Activated T-helper 17 cell treated with anti-CD3 and anti-CD28 coated beads, Interleukin-2, amount 50 U/mL, for 72 hours (primary cell): ENCODE measurements at regions not wholly inside any gene's neighbourhood (a gene's known extent, or its start where the extent isn't known, plus 50 kb on each side); places are given as distances from the start of the nearest gene placed in this dataset.
"Not testable (repeated sequence)": the region's sequence is repeated elsewhere in the genome, so short reads cannot be mapped to it uniquely, and the experiment has no call there.

Source experiments
- ATAC-seq: fragments of 150-1000 bp; cut with Tn5 transposase; replicated peaks from 2 replicates; pipeline ENCODE4 v1.10.0; 2021; ENCODE audit warnings: mild to moderate bottlenecking, moderate library complexity
- H3K27ac Mint-ChIP-seq: one replicate; pipeline ENCODE4 v1.8.0; 2022; ENCODE audit warnings: mixed read lengths
- H3K27me3 Mint-ChIP-seq: one replicate; pipeline ENCODE4 v1.8.0; 2022; ENCODE audit warnings: mixed read lengths
- H3K36me3 Mint-ChIP-seq: one replicate; pipeline ENCODE4 v1.8.0; 2022; ENCODE audit warnings: low read depth, mild to moderate bottlenecking, mixed read lengths
- H3K4me1 Mint-ChIP-seq: one replicate; pipeline ENCODE4 v1.8.0; 2022; ENCODE audit warnings: mixed read lengths
- H3K4me3 Mint-ChIP-seq: one replicate; pipeline ENCODE4 v1.8.0; 2022; ENCODE audit warnings: mild to moderate bottlenecking, mixed read lengths
- H3K9me3 Mint-ChIP-seq: one replicate; pipeline ENCODE4 v1.8.0; 2022; ENCODE audit warnings: mixed read lengths

DNA sequence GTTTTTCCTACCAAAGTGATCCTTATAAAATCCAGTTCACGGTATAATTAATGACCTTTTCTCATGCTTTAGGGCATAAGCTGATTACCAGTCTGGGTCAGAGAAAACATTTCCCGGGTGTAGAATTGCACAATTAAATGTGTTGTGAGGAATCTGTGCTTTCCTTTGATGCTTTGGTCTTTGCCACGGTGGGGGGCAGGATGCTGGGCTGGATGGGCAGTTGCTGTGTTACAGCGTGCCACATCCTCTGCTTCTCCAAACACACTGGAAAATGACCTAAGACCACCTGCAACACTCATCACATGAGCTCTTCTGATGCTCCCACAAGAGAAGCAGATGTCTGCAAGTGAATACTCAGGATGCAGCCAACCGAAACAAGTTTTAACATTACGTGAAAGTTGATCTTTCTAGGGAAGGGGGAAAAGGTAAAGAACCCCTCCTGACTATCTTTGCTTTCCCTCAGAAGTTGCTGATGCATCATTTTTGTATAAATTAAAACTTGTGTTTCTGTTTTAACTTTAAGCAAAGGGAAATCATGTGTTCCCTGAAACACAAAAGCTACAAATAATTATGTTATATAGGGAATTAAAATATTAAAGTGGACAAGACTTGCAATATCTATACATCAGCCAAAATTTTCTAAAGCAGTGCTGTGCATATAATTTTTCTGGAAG is 515.3 kb upstream of the NR5A2 start:
- no peak overlapping the region for H3K27ac Mint-ChIP-seq
- H3K36me3 Mint-ChIP-seq, result no peaks in the 10 kb centered on the region
- no peak for ATAC-seq
- H3K4me1 Mint-ChIP-seq, result no peaks in the 10 kb centered on the region
- H3K4me3 Mint-ChIP-seq, result no peak overlapping the region
- H3K27me3 Mint-ChIP-seq, result no peaks in the 10 kb centered on the region
- no peaks in the 10 kb centered on the region for H3K9me3 Mint-ChIP-seq

GRCh38 chr1:199515261-199515660 is 512.2 kb upstream of the NR5A2 start:
- Mint-ChIP-seq H3K9me3 (no peaks in the 10 kb centered on the region), H3K36me3 (no peaks in the 10 kb centered on the region), H3K27me3 (no peaks in the 10 kb centered on the region), H3K4me3 (no peak overlapping the region), H3K27ac (no peak overlapping the region), H3K4me1 (no peaks in the 10 kb centered on the region)
- no peak for ATAC-seq

GRCh38 chr1:199522338-199522737 is 505.2 kb upstream of the NR5A2 start:
- Mint-ChIP-seq H3K27me3 (peaks cover 3% of the 10 kb centered on the region), H3K4me1 (no peaks in the 10 kb centered on the region), H3K9me3 (no peaks in the 10 kb centered on the region), H3K4me3 (no peak overlapping the region), H3K36me3 (no peaks in the 10 kb centered on the region), H3K27ac (no peak overlapping the region)
- ATAC-seq, result no peak

DNA sequence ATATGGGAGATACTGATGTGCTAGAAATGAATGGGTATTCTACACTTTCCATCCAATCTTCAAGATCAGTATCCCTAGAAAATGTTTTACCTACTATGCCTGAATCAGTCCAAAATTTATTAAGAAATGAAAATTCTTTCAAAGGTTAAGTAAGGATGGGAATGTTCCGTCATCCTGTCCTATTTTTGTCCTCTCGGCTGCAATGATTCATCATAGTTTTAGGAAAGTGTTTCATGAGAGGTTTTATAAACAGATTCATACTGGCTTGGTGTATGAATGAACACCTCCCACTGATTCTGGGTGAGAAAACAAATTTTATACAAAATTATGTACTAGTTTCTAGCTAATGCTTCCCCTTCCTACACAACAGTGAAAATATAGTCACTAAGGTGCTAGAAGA is 504.6 kb upstream of the NR5A2 start:
- no peaks in the 10 kb centered on the region for H3K4me1 Mint-ChIP-seq
- H3K36me3 Mint-ChIP-seq, result no peaks in the 10 kb centered on the region
- H3K9me3 Mint-ChIP-seq, result no peaks in the 10 kb centered on the region
- no peak for ATAC-seq
- peaks cover 3% of the 10 kb centered on the region for H3K27me3 Mint-ChIP-seq
- H3K4me3 Mint-ChIP-seq, result no peak overlapping the region
- H3K27ac Mint-ChIP-seq, result no peak overlapping the region

- H3K4me1 Mint-ChIP-seq, result no peaks in the 10 kb centered on the region
- H3K27me3 Mint-ChIP-seq, result peaks cover 3% of the 10 kb centered on the region
- H3K36me3 Mint-ChIP-seq, result no peaks in the 10 kb centered on the region
- H3K4me3 Mint-ChIP-seq, result no peak overlapping the region
- no peak overlapping the region for H3K27ac Mint-ChIP-seq
- H3K9me3 Mint-ChIP-seq, result no peaks in the 10 kb centered on the region
- ATAC-seq, result no peak
Observed at GRCh38 chr1:199529324-199529723, 498.2 kb upstream of the NR5A2 start.

- H3K27ac Mint-ChIP-seq, H3K9me3 Mint-ChIP-seq, ATAC-seq, H3K4me1 Mint-ChIP-seq, H3K4me3 Mint-ChIP-seq, H3K36me3 Mint-ChIP-seq: not testable (repeated sequence)
- H3K27me3 Mint-ChIP-seq, result peaks cover 12% of the 10 kb centered on the region
Observed at GRCh38 chr1:199533361-199533760, 494.1 kb upstream of the NR5A2 start.

DNA sequence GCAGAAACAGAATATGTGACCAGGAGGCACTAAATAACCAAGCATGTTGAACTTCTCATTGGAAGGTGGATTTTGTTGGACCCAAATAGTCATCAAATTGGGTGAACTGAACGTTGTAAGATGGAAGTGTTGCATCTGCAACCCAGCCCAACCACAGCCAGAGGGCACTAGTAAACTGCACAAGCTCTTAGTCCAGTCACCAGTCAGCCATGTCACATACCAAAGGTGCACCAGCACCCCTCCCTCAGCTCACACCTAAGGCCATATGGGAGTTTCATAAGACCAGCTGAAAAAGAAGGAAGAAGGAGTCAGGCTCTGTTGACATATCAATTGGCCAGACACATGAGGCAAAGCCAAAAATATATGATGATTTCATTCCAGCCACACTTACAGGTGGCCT is 481.7 kb upstream of the NR5A2 start:
- no peaks in the 10 kb centered on the region for H3K36me3 Mint-ChIP-seq
- no peaks in the 10 kb centered on the region for H3K4me1 Mint-ChIP-seq
- no peak for ATAC-seq
- no peaks in the 10 kb centered on the region for H3K27me3 Mint-ChIP-seq
- no peak overlapping the region for H3K27ac Mint-ChIP-seq
- H3K9me3 Mint-ChIP-seq, result peaks cover 4% of the 10 kb centered on the region
- no peak overlapping the region for H3K4me3 Mint-ChIP-seq

GRCh38 chr1:199546323-199546722 is 481.2 kb upstream of the NR5A2 start:
- H3K27ac Mint-ChIP-seq, result no peak overlapping the region
- H3K9me3 Mint-ChIP-seq, result peaks cover 4% of the 10 kb centered on the region
- H3K36me3 Mint-ChIP-seq, result no peaks in the 10 kb centered on the region
- no peaks in the 10 kb centered on the region for H3K4me1 Mint-ChIP-seq
- H3K4me3 Mint-ChIP-seq, result no peak overlapping the region
- peak; percentile 70 for ATAC-seq
- no peaks in the 10 kb centered on the region for H3K27me3 Mint-ChIP-seq

- Mint-ChIP-seq H3K36me3 (no peaks in the 10 kb centered on the region), H3K4me1 (no peaks in the 10 kb centered on the region), H3K9me3 (peaks cover 3% of the 10 kb centered on the region), H3K27me3 (peaks cover 15% of the 10 kb centered on the region), H3K27ac (no peak overlapping the region), H3K4me3 (no peak overlapping the region)
- no peak for ATAC-seq
Observed at GRCh38 chr1:199549421-199549820, 478.1 kb upstream of the NR5A2 start.

GRCh38 chr1:199550199-199551065 is 477.1 kb upstream of the NR5A2 start:
- Mint-ChIP-seq H3K36me3 (no peaks in the 10 kb centered on the region), H3K9me3 (peaks cover 3% of the 10 kb centered on the region), H3K27me3 (peaks cover 15% of the 10 kb centered on the region), H3K27ac (no peak overlapping the region), H3K4me3 (no peak overlapping the region), H3K4me1 (no peaks in the 10 kb centered on the region)
- ATAC-seq, result no peak

GRCh38 chr1:199551967-199552565 is 475.4 kb upstream of the NR5A2 start:
- no peak for ATAC-seq
- Mint-ChIP-seq H3K27ac (no peak overlapping the region), H3K4me3 (no peak overlapping the region), H3K36me3 (no peaks in the 10 kb centered on the region), H3K27me3 (peaks cover 15% of the 10 kb centered on the region), H3K9me3 (peaks cover 3% of the 10 kb centered on the region), H3K4me1 (no peaks in the 10 kb centered on the region)

DNA sequence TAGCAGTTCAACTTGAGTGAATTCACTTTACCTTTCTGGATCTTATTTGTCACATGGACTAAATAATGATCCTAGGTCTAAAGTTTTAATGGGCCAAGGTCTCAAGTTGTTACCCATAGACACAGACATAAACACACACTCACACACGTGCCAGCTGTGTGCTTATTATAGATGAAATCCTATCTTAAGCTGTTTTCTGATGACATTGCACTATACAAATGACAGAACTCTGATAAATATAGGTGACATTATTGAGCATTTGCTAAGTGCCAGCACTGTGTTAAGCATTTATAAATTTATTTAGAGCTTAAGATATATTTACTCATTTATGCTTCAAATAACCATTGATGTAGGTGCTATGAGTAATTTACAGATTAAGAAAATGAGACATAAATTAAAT is 474.4 kb upstream of the NR5A2 start:
- H3K27me3 Mint-ChIP-seq, result peaks cover 15% of the 10 kb centered on the region
- no peaks in the 10 kb centered on the region for H3K36me3 Mint-ChIP-seq
- peaks cover 3% of the 10 kb centered on the region for H3K9me3 Mint-ChIP-seq
- no peaks in the 10 kb centered on the region for H3K4me1 Mint-ChIP-seq
- H3K27ac Mint-ChIP-seq, result no peak overlapping the region
- ATAC-seq, result no peak
- no peak overlapping the region for H3K4me3 Mint-ChIP-seq

- H3K27ac Mint-ChIP-seq, result no peak overlapping the region
- no peaks in the 10 kb centered on the region for H3K36me3 Mint-ChIP-seq
- H3K27me3 Mint-ChIP-seq, result peaks cover 4% of the 10 kb centered on the region
Observed at GRCh38 chr1:199561334-199561733, 466.2 kb upstream of the NR5A2 start.

GRCh38 chr1:199573047-199573446 is 454.5 kb upstream of the NR5A2 start:
- no peak overlapping the region for H3K27ac Mint-ChIP-seq
- H3K36me3 Mint-ChIP-seq, result no peaks in the 10 kb centered on the region
- no peaks in the 10 kb centered on the region for H3K9me3 Mint-ChIP-seq
- ATAC-seq, result no peak
- peaks cover 18% of the 10 kb centered on the region for H3K27me3 Mint-ChIP-seq
- no peaks in the 10 kb centered on the region for H3K4me1 Mint-ChIP-seq
- H3K4me3 Mint-ChIP-seq, result no peak overlapping the region

More at GRCh38 chr1:199561334-199561733, 466.2 kb upstream of the NR5A2 start:
- Mint-ChIP-seq H3K9me3 (no peaks in the 10 kb centered on the region), H3K4me3 (no peak overlapping the region), H3K4me1 (no peaks in the 10 kb centered on the region)
- ATAC-seq, result no peak

GRCh38 chr1:199574950-199575349 is 452.6 kb upstream of the NR5A2 start:
- no peaks in the 10 kb centered on the region for H3K4me1 Mint-ChIP-seq
- H3K36me3 Mint-ChIP-seq, result no peaks in the 10 kb centered on the region
- no peak overlapping the region for H3K27ac Mint-ChIP-seq
- no peaks in the 10 kb centered on the region for H3K9me3 Mint-ChIP-seq
- no peak for ATAC-seq
- peaks cover 17% of the 10 kb centered on the region for H3K27me3 Mint-ChIP-seq
- no peak overlapping the region for H3K4me3 Mint-ChIP-seq
